HepG2 (cell line): ENCODE measurements at regions not wholly inside any gene's neighbourhood (a gene's known extent, or its start where the extent isn't known, plus 50 kb on each side); places are given as distances from the start of the nearest gene placed in this dataset.

Experiments used
- CBX2 ChIP-seq, 2 experiments: fragments of 200-600 bp in 1 of 2; sonication (generic); formaldehyde crosslinking in 1 of 2; IDR thresholded peaks; 2 replicates each; pipeline versions ENCODE4 v1.7.0 to v1.8.1; 2018 to 2022; ENCODE audit warnings: low read depth in 2 of 2, low read length in 1 of 2, mild to moderate bottlenecking in 1 of 2, missing genetic modification reagents in 1 of 2
- CHD4 ChIP-seq: fragments of 200-600 bp; sonication (generic); IDR thresholded peaks from 2 replicates; pipeline ENCODE4 v1.7.0; 2017; ENCODE audit warnings: mild to moderate bottlenecking, low read length, borderline replicate concordance
- NR1H2 ChIP-seq: sonication (generic); formaldehyde crosslinking; IDR thresholded peaks from 2 replicates; pipeline ENCODE4 v1.8.1; 2022; ENCODE audit warnings: low read depth, missing genetic modification reagents, borderline replicate concordance
- POLR2A ChIP-seq, 2 experiments: IDR thresholded peaks; 2 replicates each; pipeline ENCODE4 v1.6.1; 2011; ENCODE audit warnings: low read depth in 2 of 2, low read length in 2 of 2, mild to moderate bottlenecking in 1 of 2, moderate library complexity in 1 of 2; ENCODE audit not compliant: insufficient read depth in 1 of 2
- RAD21 ChIP-seq: fragments of 450-650 bp; formaldehyde crosslinking; IDR thresholded peaks from 2 replicates; pipeline ENCODE4 v1.5.0; 2020; ENCODE audit warnings: mild to moderate bottlenecking
- TF ChIP-seq, protein P1 (sequence below): sonication (generic); formaldehyde crosslinking; IDR thresholded peaks from 2 replicates; pipeline ENCODE4 v1.4.0; 2020; ENCODE audit warnings: missing genetic modification reagents, mild to moderate bottlenecking, borderline replicate concordance

- no peak for TF ChIP-seq CHD4
- TF ChIP-seq CBX2 (IDR thresholded peaks at IDR 0.05; ENCODE audit: low read depth, low read length) = no peak
- no peak for TF ChIP-seq CBX2 (CRISPR knock-in tag; IDR thresholded peaks at IDR 0.05; ENCODE audit: low read depth)
- TF ChIP-seq POLR2A (IDR thresholded peaks at IDR 0.05; ENCODE audit: insufficient read depth in 1 of 2, low read depth in 2 of 2, low read length in 2 of 2) = no peak
- TF ChIP-seq, protein P1, sequence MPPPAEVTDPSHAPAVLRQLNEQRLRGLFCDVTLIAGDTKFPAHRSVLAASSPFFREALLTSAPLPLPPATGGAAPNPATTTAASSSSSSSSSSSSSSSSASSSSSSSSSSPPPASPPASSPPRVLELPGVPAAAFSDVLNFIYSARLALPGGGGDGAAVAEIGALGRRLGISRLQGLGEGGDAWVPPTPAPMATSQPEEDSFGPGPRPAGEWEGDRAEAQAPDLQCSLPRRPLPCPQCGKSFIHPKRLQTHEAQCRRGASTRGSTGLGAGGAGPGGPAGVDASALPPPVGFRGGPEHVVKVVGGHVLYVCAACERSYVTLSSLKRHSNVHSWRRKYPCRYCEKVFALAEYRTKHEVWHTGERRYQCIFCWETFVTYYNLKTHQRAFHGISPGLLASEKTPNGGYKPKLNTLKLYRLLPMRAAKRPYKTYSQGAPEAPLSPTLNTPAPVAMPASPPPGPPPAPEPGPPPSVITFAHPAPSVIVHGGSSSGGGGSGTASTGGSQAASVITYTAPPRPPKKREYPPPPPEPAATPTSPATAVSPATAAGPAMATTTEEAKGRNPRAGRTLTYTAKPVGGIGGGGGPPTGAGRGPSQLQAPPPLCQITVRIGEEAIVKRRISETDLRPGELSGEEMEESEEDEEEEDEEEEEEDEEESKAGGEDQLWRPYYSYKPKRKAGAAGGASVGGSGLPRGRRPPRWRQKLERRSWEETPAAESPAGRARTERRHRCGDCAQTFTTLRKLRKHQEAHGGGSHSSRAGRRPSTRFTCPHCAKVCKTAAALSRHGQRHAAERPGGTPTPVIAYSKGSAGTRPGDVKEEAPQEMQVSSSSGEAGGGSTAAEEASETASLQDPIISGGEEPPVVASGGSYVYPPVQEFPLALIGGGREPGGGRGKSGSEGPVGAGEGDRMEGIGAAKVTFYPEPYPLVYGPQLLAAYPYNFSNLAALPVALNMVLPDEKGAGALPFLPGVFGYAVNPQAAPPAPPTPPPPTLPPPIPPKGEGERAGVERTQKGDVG (CRISPR knock-in tag) = no peak
- no peak for TF ChIP-seq NR1H2 (CRISPR knock-in tag)
- TF ChIP-seq RAD21 = no peak
These were observed 1755.9 kb downstream of the TP53TG3F start for GRCh38 chr16:35215287-35215686.
